ENCODE measurements at regions not wholly inside any gene's neighbourhood (a gene's known extent, or its start where the extent isn't known, plus 50 kb on each side); places are given as distances from the start of the nearest gene placed in this dataset.

DNA sequence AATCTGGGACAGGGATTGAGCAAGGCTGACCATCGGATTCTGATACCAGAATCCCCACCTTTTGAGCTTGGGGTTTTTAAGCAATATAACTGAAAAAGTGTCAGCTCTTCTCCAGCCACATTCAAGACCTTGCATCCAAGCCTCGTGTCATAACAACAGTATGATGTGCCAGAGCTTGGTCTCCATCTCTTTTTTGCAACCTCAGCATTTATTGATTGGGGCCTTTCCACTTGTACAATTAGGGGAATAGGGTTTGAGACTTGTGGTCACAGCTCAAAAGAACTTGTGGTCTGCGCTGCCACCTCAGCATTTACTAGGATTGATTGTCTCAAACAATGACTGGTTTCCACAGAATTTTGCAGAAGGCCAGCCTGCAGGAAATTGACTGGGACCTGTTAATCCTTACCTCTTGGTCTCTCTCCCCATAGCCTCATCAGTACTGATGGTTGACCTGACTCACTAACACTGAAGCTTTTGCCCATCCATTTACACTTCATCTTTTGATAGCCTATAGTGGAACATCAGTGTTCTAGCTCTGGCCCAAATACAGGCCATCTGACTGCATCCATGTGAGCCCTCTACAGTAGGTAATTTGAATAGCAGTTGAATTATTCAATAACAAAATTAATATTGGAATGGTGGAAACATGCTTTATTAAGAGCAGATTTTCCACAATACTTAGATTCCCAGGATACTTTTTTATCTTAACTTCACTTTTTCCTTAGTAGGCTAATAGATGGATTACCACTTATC lies 381.6 kb upstream of the PRR16 start:
- Histone ChIP-seq H3K9me3 (ENCODE audit: low read depth, low read length) (no peaks in the 10 kb centered on the region), H3K79me2 (ENCODE audit: insufficient read depth, low read length) (no peaks in the 10 kb centered on the region), H3K27me3 (ENCODE audit: insufficient read depth, low read length) (no peaks in the 10 kb centered on the region), H3K27ac (ENCODE audit: low read depth, low read length) (no peak overlapping the region), H4K20me1 (ENCODE audit: insufficient read depth, low read length) (no peaks in the 10 kb centered on the region), H2AFZ (ENCODE audit: low read length) (no peak overlapping the region), H3K4me3 (ENCODE audit: insufficient read depth, low read length) (no peak overlapping the region), H3K4me1 (ENCODE audit: insufficient read depth, low read length) (no peaks in the 10 kb centered on the region), H3K36me3 (ENCODE audit: insufficient read depth, low read length) (no peaks in the 10 kb centered on the region), H3K4me2 (ENCODE audit: insufficient read depth, low read length) (no peak overlapping the region)
- TF ChIP-seq, protein P1, sequence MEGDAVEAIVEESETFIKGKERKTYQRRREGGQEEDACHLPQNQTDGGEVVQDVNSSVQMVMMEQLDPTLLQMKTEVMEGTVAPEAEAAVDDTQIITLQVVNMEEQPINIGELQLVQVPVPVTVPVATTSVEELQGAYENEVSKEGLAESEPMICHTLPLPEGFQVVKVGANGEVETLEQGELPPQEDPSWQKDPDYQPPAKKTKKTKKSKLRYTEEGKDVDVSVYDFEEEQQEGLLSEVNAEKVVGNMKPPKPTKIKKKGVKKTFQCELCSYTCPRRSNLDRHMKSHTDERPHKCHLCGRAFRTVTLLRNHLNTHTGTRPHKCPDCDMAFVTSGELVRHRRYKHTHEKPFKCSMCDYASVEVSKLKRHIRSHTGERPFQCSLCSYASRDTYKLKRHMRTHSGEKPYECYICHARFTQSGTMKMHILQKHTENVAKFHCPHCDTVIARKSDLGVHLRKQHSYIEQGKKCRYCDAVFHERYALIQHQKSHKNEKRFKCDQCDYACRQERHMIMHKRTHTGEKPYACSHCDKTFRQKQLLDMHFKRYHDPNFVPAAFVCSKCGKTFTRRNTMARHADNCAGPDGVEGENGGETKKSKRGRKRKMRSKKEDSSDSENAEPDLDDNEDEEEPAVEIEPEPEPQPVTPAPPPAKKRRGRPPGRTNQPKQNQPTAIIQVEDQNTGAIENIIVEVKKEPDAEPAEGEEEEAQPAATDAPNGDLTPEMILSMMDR (IDR thresholded peaks at IDR 0.05; ENCODE audit: extremely low read depth, low read depth, low read length) = peak; percentile 30
- no peak for DNase-seq (ENCODE audit: insufficient read length, low spot score, missing footprints)

DNA sequence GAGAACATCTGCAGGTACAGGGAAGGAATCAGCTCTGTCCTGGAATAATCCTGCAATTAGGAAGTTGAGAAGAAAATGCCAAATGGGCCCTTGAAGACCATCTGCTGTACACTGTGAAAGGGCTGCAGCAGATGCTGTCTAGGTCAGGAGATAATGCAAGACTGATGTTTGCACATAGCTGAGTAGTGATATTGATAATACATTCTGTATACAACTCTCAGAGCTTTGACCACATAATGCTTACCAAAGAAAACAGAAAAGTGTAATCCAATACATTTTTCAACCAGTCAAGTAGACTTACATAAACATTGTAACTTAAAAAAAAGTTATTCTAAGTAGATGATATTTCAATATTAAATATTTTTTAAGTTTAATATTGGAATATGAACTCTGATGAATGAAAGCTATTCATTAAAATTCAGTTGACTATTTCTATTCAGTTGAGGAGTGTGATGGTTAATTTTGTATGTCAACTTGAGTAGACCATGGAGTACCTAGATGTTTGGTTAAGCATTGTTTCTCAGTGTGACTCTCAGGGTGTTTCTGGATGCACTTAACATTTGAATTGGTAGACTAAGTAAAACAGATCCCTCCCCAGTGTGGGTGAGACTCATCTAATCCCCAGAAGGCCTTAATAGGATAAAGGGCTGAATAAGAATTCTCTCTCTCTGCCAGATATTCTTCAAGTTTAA lies 380.1 kb upstream of the PRR16 start:
- Histone ChIP-seq H3K9me3 (ENCODE audit: low read depth, low read length) (no peaks in the 10 kb centered on the region), H3K36me3 (ENCODE audit: insufficient read depth, low read length) (no peaks in the 10 kb centered on the region), H3K4me1 (ENCODE audit: insufficient read depth, low read length) (no peaks in the 10 kb centered on the region), H3K27me3 (ENCODE audit: insufficient read depth, low read length) (no peaks in the 10 kb centered on the region), H3K79me2 (ENCODE audit: insufficient read depth, low read length) (no peaks in the 10 kb centered on the region), H3K27ac (ENCODE audit: low read depth, low read length) (no peak overlapping the region), H2AFZ (ENCODE audit: low read length) (no peak overlapping the region), H3K4me3 (ENCODE audit: insufficient read depth, low read length) (no peak overlapping the region), H4K20me1 (ENCODE audit: insufficient read depth, low read length) (no peaks in the 10 kb centered on the region), H3K4me2 (ENCODE audit: insufficient read depth, low read length) (no peak overlapping the region)
- DNase-seq (ENCODE audit: insufficient read length, low spot score, missing footprints) = no peak
- TF ChIP-seq, protein P1 (IDR thresholded peaks at IDR 0.05; ENCODE audit: extremely low read depth, low read depth, low read length) = no peak

DNA sequence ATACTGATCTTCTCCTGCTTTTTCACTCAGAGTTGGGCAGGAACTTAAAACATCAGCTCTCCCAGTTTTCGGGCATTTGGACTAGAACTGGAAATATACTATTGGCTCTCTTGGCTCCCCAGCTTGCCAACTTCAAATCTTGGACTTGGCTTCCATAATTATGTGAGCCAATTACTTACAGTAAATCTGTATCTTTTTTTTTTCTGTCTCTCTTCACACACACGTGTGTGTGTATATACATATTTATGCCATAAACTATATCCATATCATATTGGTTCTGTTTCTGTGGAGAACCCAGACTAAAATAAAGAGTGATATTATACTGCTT lies 379.6 kb upstream of the PRR16 start:
- H3K4me1 ChIP-seq (ENCODE audit: insufficient read depth, low read length) = no peaks in the 10 kb centered on the region
- TF ChIP-seq, protein P1 (IDR thresholded peaks at IDR 0.05; ENCODE audit: extremely low read depth, low read depth, low read length) = no peak
- no peaks in the 10 kb centered on the region for H3K27me3 ChIP-seq (ENCODE audit: insufficient read depth, low read length)
- H3K4me3 ChIP-seq (ENCODE audit: insufficient read depth, low read length) = no peak overlapping the region
- H3K27ac ChIP-seq (ENCODE audit: low read depth, low read length) = no peak overlapping the region
- H4K20me1 ChIP-seq (ENCODE audit: insufficient read depth, low read length) = no peaks in the 10 kb centered on the region
- H3K79me2 ChIP-seq (ENCODE audit: insufficient read depth, low read length) = no peaks in the 10 kb centered on the region
- no peak overlapping the region for H3K4me2 ChIP-seq (ENCODE audit: insufficient read depth, low read length)
- no peak overlapping the region for H2AFZ ChIP-seq (ENCODE audit: low read length)
- H3K36me3 ChIP-seq (ENCODE audit: insufficient read depth, low read length) = no peaks in the 10 kb centered on the region
- no peak for DNase-seq (ENCODE audit: insufficient read length, low spot score, missing footprints)
- no peaks in the 10 kb centered on the region for H3K9me3 ChIP-seq (ENCODE audit: low read depth, low read length)

DNA sequence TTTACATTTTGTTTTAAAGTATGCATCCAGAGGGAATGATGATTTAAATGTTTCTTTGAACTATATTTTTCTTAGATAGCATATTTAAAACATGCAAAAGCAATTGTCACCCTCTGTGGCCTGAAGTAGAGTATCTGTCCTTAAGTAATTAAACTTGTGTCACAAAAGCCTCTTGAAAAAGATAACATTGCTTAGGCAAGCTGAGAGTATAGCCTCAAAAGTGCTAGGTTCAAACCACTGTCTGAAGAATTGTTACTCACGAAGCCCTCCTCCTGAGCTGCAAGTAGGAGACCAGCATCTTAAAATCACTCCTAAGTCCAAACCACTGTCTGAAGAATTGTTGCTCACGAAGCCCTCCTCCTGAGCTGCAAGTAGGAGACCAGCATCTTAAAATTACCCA lies 378.0 kb upstream of the PRR16 start:
- no peaks in the 10 kb centered on the region for H4K20me1 ChIP-seq (ENCODE audit: insufficient read depth, low read length)
- H2AFZ ChIP-seq (ENCODE audit: low read length) = no peak overlapping the region
- no peaks in the 10 kb centered on the region for H3K27me3 ChIP-seq (ENCODE audit: insufficient read depth, low read length)
- TF ChIP-seq, protein P1 (IDR thresholded peaks at IDR 0.05; ENCODE audit: extremely low read depth, low read depth, low read length) = no peak
- DNase-seq (ENCODE audit: insufficient read length, low spot score, missing footprints) = no peak
- H3K79me2 ChIP-seq (ENCODE audit: insufficient read depth, low read length) = no peaks in the 10 kb centered on the region
- H3K27ac ChIP-seq (ENCODE audit: low read depth, low read length) = no peak overlapping the region
- no peak overlapping the region for H3K4me3 ChIP-seq (ENCODE audit: insufficient read depth, low read length)
- no peaks in the 10 kb centered on the region for H3K36me3 ChIP-seq (ENCODE audit: insufficient read depth, low read length)
- no peak overlapping the region for H3K4me2 ChIP-seq (ENCODE audit: insufficient read depth, low read length)
- no peaks in the 10 kb centered on the region for H3K4me1 ChIP-seq (ENCODE audit: insufficient read depth, low read length)
- H3K9me3 ChIP-seq (ENCODE audit: low read depth, low read length) = no peaks in the 10 kb centered on the region
